CD4-positive, alpha-beta T cell treated with Interleukin-21 for 1 hour (primary cell): ENCODE measurements at regions not wholly inside any gene's neighbourhood (a gene's known extent, or its start where the extent isn't known, plus 50 kb on each side); places are given as distances from the start of the nearest gene placed in this dataset.
"Not testable (repeated sequence)": the region's sequence is repeated elsewhere in the genome, so short reads cannot be mapped to it uniquely, and the experiment has no call there.

Source experiments
- DNase-seq: peaks from one replicate; pipeline ENCODE4 v3.0.0-alpha.2; 2020

GRCh38 chr16:64088838-64089237, 1033.0 kb downstream of the CDH11 start:
- no peak for DNase-seq

DNA sequence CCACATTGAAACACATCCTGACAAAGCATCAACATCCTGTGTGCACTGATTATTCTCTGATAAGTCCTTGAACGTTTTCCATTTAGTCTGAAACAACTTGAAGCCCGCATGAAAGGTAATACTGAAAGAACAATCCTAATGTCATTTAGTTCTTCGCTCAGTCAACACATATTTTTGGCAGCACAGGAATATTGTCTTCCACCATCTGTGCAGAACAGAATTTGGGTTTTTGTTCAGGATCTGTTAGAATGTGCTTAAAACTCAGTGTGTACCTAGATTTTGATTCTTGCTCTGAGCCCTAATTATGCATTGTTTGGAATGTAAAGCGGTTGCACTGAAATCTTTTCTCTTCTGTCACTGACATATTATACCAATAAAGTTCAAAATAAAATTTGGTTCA, 1036.6 kb downstream of the CDH11 start:
- no peak for DNase-seq

GRCh38 chr16:64084706-64085105, 1037.2 kb downstream of the CDH11 start:
- no peak for DNase-seq

DNA sequence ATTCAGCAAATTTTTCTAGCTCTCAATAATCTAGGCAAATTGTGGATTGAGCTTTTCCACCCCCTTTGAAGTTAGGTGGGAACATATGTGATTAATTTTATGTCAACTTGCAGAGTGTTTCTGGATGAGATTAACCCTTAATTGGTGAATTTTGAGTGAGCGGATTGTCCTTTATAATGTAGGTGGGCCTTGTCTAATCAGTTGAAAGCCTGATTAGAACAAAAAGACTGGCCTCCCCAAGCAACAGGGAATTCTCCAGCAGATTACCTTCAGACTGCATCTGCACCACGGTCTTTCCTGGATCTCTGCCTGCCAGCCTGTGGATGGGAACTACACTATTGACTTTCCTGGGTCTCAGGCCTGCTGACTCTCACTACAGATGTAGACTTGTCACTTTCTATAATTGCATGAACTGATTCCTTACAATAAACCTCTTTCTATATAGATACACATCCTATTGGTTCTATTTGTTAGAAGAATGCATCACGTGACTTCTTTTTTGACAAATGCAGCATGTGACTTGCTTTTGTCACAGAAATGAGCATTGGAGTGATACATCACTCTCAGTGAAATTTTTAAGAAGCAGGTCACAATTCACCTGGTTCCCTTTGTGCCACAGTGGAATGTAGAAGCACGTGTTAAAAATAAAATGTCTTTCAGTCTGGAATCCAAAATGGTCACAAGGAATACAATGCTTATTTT, 1038.3 kb downstream of the CDH11 start:
- no peak for DNase-seq

- no peak for DNase-seq
These were observed 1044.6 kb downstream of the CDH11 start for GRCh38 chr16:64077242-64077641.

DNA sequence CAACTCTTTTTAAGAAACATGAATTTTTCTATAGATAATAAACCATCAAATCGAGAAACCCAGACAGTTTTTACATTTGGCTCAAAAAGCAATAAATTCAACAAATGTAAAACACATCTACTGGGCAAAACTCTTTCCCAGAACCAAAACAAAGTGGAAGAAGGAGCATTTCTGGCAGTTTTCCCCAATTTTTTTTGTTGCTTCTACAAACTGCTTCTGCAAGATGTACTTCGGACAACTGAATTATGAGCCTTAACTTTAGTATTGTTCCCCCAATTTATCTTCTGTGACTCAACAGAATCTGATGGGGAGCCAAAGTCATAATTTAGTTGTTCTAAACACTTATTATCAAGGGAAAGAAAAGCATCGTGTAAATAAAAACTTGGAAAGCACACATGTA, 1047.2 kb downstream of the CDH11 start:
- no peak for DNase-seq

GRCh38 chr16:64072131-64072730, 1049.6 kb downstream of the CDH11 start:
- not testable (repeated sequence) for DNase-seq

DNA sequence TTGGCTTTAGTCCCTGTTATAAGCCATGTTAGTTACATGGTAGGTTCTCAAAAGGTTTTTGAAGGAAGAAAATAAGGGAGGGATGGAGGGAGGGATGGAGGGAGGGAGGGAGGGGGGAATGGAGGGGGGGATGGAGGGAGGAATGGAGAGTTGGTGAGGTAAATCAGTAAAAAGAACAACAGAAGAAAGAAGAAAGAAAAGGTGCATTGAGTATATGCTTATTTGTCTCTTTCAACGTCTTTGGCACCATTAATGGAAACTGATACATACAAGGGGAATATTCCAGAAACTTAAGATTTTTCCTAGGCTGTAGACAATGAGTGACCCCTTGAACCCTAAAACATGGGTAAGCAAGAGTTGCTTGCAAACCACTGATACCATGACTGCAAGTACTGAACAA, 1056.3 kb downstream of the CDH11 start:
- DNase-seq = no peak

DNA sequence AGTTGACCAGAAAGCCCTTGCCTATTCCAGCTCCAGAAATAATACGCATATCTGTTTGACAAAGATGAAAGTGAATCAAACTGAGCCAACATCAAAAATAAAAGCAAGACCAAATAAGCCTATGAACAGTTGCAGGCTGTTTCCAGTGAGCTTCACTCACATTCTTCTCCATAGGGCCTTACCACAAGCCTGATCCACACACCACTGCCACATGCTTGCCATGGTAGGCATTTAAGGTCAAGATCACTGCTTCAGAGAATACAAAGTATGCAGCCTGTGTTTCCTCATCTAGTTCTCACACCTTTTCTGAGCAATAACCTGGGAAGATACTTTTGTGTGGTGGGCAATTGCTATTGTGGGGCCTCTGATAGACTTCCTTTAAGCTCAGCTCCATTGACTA, 1060.2 kb downstream of the CDH11 start:
- no peak for DNase-seq

- no peak for DNase-seq
These were observed 1061.2 kb downstream of the CDH11 start for GRCh38 chr16:64060631-64061030.

GRCh38 chr16:64058685-64059084, 1063.2 kb downstream of the CDH11 start:
- DNase-seq = no peak

GRCh38 chr16:64051824-64052223, 1070.0 kb downstream of the CDH11 start:
- no peak for DNase-seq

- no peak for DNase-seq
These were observed 1074.0 kb downstream of the CDH11 start for GRCh38 chr16:64047878-64048277.

GRCh38 chr16:64047207-64047606, 1074.7 kb downstream of the CDH11 start:
- no peak for DNase-seq

DNA sequence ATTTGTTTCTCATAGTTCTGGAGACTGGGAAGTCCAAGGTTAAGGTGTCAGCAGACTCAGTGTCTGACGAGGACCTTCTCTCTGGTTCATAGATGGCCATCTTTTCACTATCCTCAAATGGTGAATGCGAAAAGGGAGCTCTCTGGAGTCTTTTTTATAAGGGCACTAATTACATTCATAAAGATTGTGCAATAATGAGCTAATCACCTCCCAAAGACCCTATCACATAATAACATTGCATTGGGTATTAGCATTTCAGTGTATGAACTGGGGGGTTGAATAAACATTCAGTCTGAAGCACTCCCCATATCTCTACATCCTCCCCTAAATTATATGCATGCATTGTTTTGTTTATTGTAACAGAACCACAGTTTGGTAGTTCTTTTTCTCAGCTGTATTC, 1086.5 kb downstream of the CDH11 start:
- no peak for DNase-seq

DNA sequence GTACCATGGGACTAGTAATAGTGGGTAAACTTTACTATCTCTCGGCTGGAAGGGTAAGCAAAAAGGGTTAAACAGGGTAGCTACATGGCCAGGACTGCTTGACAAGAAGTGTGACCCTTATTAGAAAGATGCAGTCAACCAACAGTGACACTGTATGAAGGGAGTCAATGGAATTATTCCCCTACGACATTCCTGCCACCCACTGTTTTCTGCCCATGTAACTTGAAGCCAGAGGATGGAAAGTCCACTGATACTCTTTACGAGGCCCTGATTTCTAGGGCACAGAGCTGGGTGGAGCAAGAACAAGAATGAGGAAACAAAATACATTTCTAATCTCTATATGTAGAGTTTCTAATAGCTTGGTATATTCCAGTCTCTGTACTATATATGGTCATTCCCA, 1102.5 kb downstream of the CDH11 start:
- DNase-seq = no peak

GRCh38 chr16:64017796-64018195, 1104.1 kb downstream of the CDH11 start:
- DNase-seq = no peak

GRCh38 chr16:64013856-64014255, 1108.0 kb downstream of the CDH11 start:
- DNase-seq = no peak

GRCh38 chr16:64012166-64012565, 1109.7 kb downstream of the CDH11 start:
- DNase-seq = no peak

GRCh38 chr16:64011650-64012049, 1110.2 kb downstream of the CDH11 start:
- no peak for DNase-seq

DNA sequence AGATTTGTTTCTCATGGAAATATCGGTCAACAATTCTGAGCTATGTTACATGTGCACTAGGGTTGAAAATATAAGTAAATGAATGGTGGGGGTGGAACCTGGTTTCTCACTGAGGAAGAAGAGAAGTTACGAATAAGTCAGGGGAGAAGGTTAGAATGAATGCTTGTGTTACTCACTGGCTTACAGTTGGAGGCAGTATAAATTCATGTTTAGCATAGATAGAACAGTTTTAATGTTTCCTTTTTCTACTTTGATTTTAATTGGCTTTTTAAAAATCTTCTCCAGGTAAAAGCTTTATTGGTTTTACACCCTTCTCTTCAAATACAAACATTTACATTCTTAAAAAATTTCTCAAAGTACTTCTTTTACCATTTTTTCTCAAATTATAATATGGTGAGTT, 1113.7 kb downstream of the CDH11 start:
- DNase-seq = no peak

DNA sequence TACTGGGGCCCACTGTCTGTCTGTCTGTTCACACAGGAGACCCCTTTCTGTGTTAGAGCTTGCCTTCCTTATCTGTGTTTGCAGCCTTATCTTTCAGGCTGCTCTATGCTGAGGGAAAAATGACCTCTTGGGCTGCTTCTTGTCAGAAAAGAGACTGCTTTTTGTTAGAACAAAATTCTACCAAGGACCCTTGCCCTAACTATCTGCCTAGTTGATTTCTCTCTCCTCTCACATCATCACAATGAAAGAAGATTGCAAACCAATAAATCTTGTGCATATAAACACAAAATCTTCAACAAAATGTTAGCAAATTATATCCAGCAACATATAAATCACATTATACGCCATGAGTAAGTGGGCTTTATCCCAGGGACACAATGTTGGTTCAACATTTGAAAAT, 1117.7 kb downstream of the CDH11 start:
- DNase-seq = no peak

DNA sequence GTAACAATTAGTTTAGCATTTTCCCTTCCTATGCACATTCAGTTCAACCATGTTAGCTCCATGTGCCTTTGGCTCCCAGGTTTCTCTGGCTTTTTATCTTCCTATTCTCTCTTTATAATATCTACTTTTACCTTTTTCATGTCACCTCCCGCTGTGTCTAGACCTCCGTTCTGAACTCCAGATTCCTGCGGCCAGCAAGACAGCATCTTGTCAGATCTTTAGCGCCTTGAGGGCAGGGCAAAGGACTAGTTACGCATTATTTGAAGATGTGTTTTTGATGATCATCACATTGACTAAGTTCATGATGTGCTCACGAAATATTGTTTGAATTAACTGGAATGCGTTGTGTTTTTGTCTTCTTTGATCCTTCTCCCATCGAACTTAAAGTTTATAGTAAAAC, 1126.8 kb downstream of the CDH11 start:
- no peak for DNase-seq

DNA sequence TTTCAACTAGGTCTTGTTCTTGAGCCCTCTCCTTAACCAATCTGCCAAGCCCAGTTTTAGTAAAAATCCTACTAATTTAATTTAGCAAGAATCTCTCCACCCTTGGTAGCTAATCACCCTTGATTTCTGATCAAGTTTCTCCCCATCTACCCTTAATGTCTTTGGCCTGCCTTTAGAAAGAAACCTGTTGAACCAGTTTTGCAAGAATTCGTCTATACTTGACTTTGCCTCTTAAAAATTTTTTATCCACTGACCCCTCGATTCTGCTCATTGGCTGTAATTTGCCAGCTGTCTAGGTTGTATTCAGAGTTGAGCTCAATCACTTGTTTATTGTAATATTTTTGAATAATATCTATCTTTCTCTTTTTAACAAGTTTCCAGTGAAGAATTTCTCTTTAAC, 1138.5 kb downstream of the CDH11 start:
- no peak for DNase-seq

GRCh38 chr16:63982741-63983140, 1139.1 kb downstream of the CDH11 start:
- no peak for DNase-seq
